CD8-positive, alpha-beta memory T cell (primary cell): ENCODE measurements at regions not wholly inside any gene's neighbourhood (a gene's known extent, or its start where the extent isn't known, plus 50 kb on each side); places are given as distances from the start of the nearest gene placed in this dataset.

ENCODE experiments used
- CTCF ChIA-PET: fragments of 350-600 bp; sonication (Branson Sonifier 250); formaldehyde crosslinking; loops from one replicate; lab custom pipeline; 2021; ENCODE audit warnings: antibody characterized with exemption; lab: Charles Lee
- POLR2A ChIA-PET: fragments of 350-600 bp; sonication (Branson Sonifier 250); formaldehyde crosslinking; loops from one replicate; lab custom pipeline; 2021; ENCODE audit warnings: antibody characterized with exemption; lab: Charles Lee
- DNase-seq, 5 donors: peaks; one replicate each; pipeline versions ENCODE4 v3.0.0 to v3.0.0-alpha.2; 2020 to 2022; ENCODE audit warnings: mixed read lengths in 1 of 5
- H3K27ac ChIP-seq: one replicate; pipeline ENCODE4 v1.7.0; 2013; ENCODE audit warnings: low read depth, mild to moderate bottlenecking, low read length, moderate library complexity
- H3K27me3 ChIP-seq: 2 replicates; pipeline ENCODE4 v1.7.0; 2013; ENCODE audit warnings: low read length, mild to moderate bottlenecking; ENCODE audit not compliant: insufficient read depth, poor library complexity, severe bottlenecking
- H3K36me3 ChIP-seq: 2 replicates; pipeline ENCODE4 v1.7.0; 2013; ENCODE audit warnings: mild to moderate bottlenecking, low read length, moderate library complexity; ENCODE audit not compliant: insufficient read depth
- H3K4me1 ChIP-seq: 2 replicates; pipeline ENCODE4 v1.7.0; 2013; ENCODE audit warnings: mild to moderate bottlenecking, low read length, moderate library complexity; ENCODE audit not compliant: insufficient read depth
- H3K4me3 ChIP-seq: 2 replicates; pipeline ENCODE4 v1.7.0; 2013; ENCODE audit warnings: mild to moderate bottlenecking, low read length
- H3K9me3 ChIP-seq: 2 replicates; pipeline ENCODE4 v1.7.0; 2013; ENCODE audit warnings: mild to moderate bottlenecking, low read length
- H3K27ac Mint-ChIP-seq, 8 donors: one replicate each; pipeline ENCODE4 v1.8.0; 2020 to 2021; ENCODE audit warnings: mixed read lengths in 8 of 8, mild to moderate bottlenecking in 6 of 8, inconsistent platforms in 3 of 8, moderate library complexity in 3 of 8
- H3K27me3 Mint-ChIP-seq, 2 donors: one replicate each; pipeline ENCODE4 v1.8.0; 2020 to 2021; ENCODE audit warnings: mixed read lengths in 2 of 2, mild to moderate bottlenecking in 1 of 2, moderate library complexity in 1 of 2
- H3K36me3 Mint-ChIP-seq, 3 donors: one replicate each; pipeline ENCODE4 v1.8.0; 2020 to 2021; ENCODE audit warnings: mixed read lengths in 3 of 3, inconsistent platforms in 1 of 3, mild to moderate bottlenecking in 1 of 3
- H3K4me1 Mint-ChIP-seq, 3 donors: one replicate each; pipeline ENCODE4 v1.8.0; 2020 to 2021; ENCODE audit warnings: mixed read lengths in 3 of 3, inconsistent platforms in 1 of 3, mild to moderate bottlenecking in 1 of 3
- H3K4me3 Mint-ChIP-seq, 7 donors: one replicate each; pipeline ENCODE4 v1.8.0; 2020 to 2021; ENCODE audit warnings: mixed read lengths in 7 of 7, mild to moderate bottlenecking in 6 of 7, moderate library complexity in 4 of 7, inconsistent platforms in 2 of 7
- H3K9me3 Mint-ChIP-seq, 5 donors: one replicate each; pipeline ENCODE4 v1.8.0; 2020 to 2022; ENCODE audit warnings: mixed read lengths in 5 of 5, mild to moderate bottlenecking in 3 of 5, moderate library complexity in 2 of 5, inconsistent platforms in 1 of 5

- Mint-ChIP-seq H3K4me3 (no peak overlapping the region), H3K27ac (no peak overlapping the region), H3K4me1 (no peaks in the 10 kb centered on the region), H3K27me3 (no peaks in the 10 kb centered on the region), H3K36me3 (no peaks in the 10 kb centered on the region), H3K9me3 (peaks cover 0 to 4% (median 0%) of the 10 kb centered on the region in 5 donors)
- Histone ChIP-seq H3K4me3 (no peak overlapping the region), H3K9me3 (no peaks in the 10 kb centered on the region), H3K4me1 (no peaks in the 10 kb centered on the region), H3K27me3 (no peaks in the 10 kb centered on the region), H3K36me3 (no peaks in the 10 kb centered on the region), H3K27ac (no peak overlapping the region)
- ChIA-PET POLR2A (no interaction called here), CTCF (no interaction called here)
- no peak for DNase-seq
Observed at GRCh38 chr2:58645017-58645416, 403.9 kb upstream of the FANCL start.

GRCh38 chr2:58644451-58644850, 403.3 kb upstream of the FANCL start:
- no peak overlapping the region for H3K4me3 Mint-ChIP-seq
- CTCF ChIA-PET = no interaction called here
- H3K4me1 ChIP-seq = no peaks in the 10 kb centered on the region
- POLR2A ChIA-PET = no interaction called here
- no peaks in the 10 kb centered on the region for H3K4me1 Mint-ChIP-seq
- no peaks in the 10 kb centered on the region for H3K27me3 Mint-ChIP-seq
- no peak overlapping the region for H3K4me3 ChIP-seq
- H3K27ac ChIP-seq = no peak overlapping the region
- no peaks in the 10 kb centered on the region for H3K36me3 ChIP-seq
- no peak for DNase-seq
- no peaks in the 10 kb centered on the region for H3K9me3 ChIP-seq
- no peaks in the 10 kb centered on the region for H3K27me3 ChIP-seq
- no peaks in the 10 kb centered on the region for H3K36me3 Mint-ChIP-seq
- H3K9me3 Mint-ChIP-seq = peaks cover 0 to 4% (median 0%) of the 10 kb centered on the region in 5 donors
- H3K27ac Mint-ChIP-seq = no peak overlapping the region

GRCh38 chr2:58641001-58641400, 399.9 kb upstream of the FANCL start:
- no peak overlapping the region for H3K4me3 Mint-ChIP-seq
- ChIA-PET POLR2A (no interaction called here), CTCF (no interaction called here)
- DNase-seq = no peak
- Histone ChIP-seq H3K4me1 (no peaks in the 10 kb centered on the region), H3K9me3 (no peaks in the 10 kb centered on the region), H3K4me3 (no peak overlapping the region), H3K27ac (no peak overlapping the region), H3K36me3 (no peaks in the 10 kb centered on the region), H3K27me3 (no peaks in the 10 kb centered on the region)
- no peaks in the 10 kb centered on the region for H3K36me3 Mint-ChIP-seq
- no peak overlapping the region for H3K27ac Mint-ChIP-seq
- H3K27me3 Mint-ChIP-seq = no peaks in the 10 kb centered on the region
- peaks cover 0 to 4% (median 0%) of the 10 kb centered on the region in 5 donors for H3K9me3 Mint-ChIP-seq
- H3K4me1 Mint-ChIP-seq = no peaks in the 10 kb centered on the region

GRCh38 chr2:58640042-58640441, 398.9 kb upstream of the FANCL start:
- no peak overlapping the region for H3K4me3 ChIP-seq
- Mint-ChIP-seq H3K9me3 (peaks cover 0 to 3% (median 0%) of the 10 kb centered on the region in 5 donors), H3K27me3 (no peaks in the 10 kb centered on the region), H3K36me3 (no peaks in the 10 kb centered on the region), H3K4me3 (no peak overlapping the region), H3K27ac (no peak overlapping the region), H3K4me1 (no peaks in the 10 kb centered on the region)
- POLR2A ChIA-PET = no interaction called here
- H3K27ac ChIP-seq = no peak overlapping the region
- no peaks in the 10 kb centered on the region for H3K27me3 ChIP-seq
- no peaks in the 10 kb centered on the region for H3K9me3 ChIP-seq
- CTCF ChIA-PET = no interaction called here
- no peaks in the 10 kb centered on the region for H3K4me1 ChIP-seq
- no peaks in the 10 kb centered on the region for H3K36me3 ChIP-seq
- DNase-seq = no peak

GRCh38 chr2:58638256-58638805, 397.2 kb upstream of the FANCL start:
- H3K27ac Mint-ChIP-seq = no peak overlapping the region

GRCh38 chr2:58636872-58637271, 395.7 kb upstream of the FANCL start:
- H3K4me3 ChIP-seq = no peak overlapping the region
- no peak for DNase-seq
- H3K36me3 ChIP-seq = no peaks in the 10 kb centered on the region
- no peaks in the 10 kb centered on the region for H3K4me1 ChIP-seq
- H3K27me3 ChIP-seq = no peaks in the 10 kb centered on the region
- ChIA-PET POLR2A (no interaction called here), CTCF (no interaction called here)
- Mint-ChIP-seq H3K4me1 (no peaks in the 10 kb centered on the region), H3K36me3 (no peaks in the 10 kb centered on the region), H3K27me3 (no peaks in the 10 kb centered on the region), H3K27ac (no peak overlapping the region), H3K4me3 (no peak overlapping the region), H3K9me3 (no peaks in the 10 kb centered on the region)
- H3K9me3 ChIP-seq = no peaks in the 10 kb centered on the region
- H3K27ac ChIP-seq = no peak overlapping the region

More at GRCh38 chr2:58638256-58638805, 397.2 kb upstream of the FANCL start:
- no peaks in the 10 kb centered on the region for H3K9me3 Mint-ChIP-seq
- Histone ChIP-seq H3K9me3 (no peaks in the 10 kb centered on the region), H3K27ac (no peak overlapping the region), H3K27me3 (no peaks in the 10 kb centered on the region), H3K4me1 (no peaks in the 10 kb centered on the region), H3K4me3 (no peak overlapping the region), H3K36me3 (no peaks in the 10 kb centered on the region)
- no peaks in the 10 kb centered on the region for H3K4me1 Mint-ChIP-seq
- CTCF ChIA-PET = no interaction called here
- POLR2A ChIA-PET = no interaction called here
- DNase-seq = no peak
- H3K36me3 Mint-ChIP-seq = no peaks in the 10 kb centered on the region
- H3K4me3 Mint-ChIP-seq = no peak overlapping the region
- no peaks in the 10 kb centered on the region for H3K27me3 Mint-ChIP-seq

GRCh38 chr2:58635801-58636375, 394.8 kb upstream of the FANCL start:
- ChIA-PET POLR2A (no interaction called here), CTCF (no interaction called here)
- Mint-ChIP-seq H3K36me3 (no peaks in the 10 kb centered on the region), H3K4me3 (no peak overlapping the region), H3K9me3 (no peaks in the 10 kb centered on the region), H3K4me1 (no peaks in the 10 kb centered on the region), H3K27ac (no peak overlapping the region), H3K27me3 (no peaks in the 10 kb centered on the region)
- no peak for DNase-seq
- Histone ChIP-seq H3K4me3 (no peak overlapping the region), H3K27me3 (no peaks in the 10 kb centered on the region), H3K36me3 (no peaks in the 10 kb centered on the region), H3K9me3 (no peaks in the 10 kb centered on the region), H3K27ac (no peak overlapping the region), H3K4me1 (no peaks in the 10 kb centered on the region)

- no peaks in the 10 kb centered on the region for H3K27me3 Mint-ChIP-seq
- no peak overlapping the region for H3K27ac Mint-ChIP-seq
- ChIA-PET CTCF (no interaction called here), POLR2A (no interaction called here)
- Histone ChIP-seq H3K9me3 (no peaks in the 10 kb centered on the region), H3K4me1 (no peaks in the 10 kb centered on the region), H3K4me3 (no peak overlapping the region), H3K36me3 (no peaks in the 10 kb centered on the region), H3K27ac (no peak overlapping the region), H3K27me3 (no peaks in the 10 kb centered on the region)
- DNase-seq = no peak
- H3K4me1 Mint-ChIP-seq = no peaks in the 10 kb centered on the region
- no peaks in the 10 kb centered on the region for H3K36me3 Mint-ChIP-seq
- no peaks in the 10 kb centered on the region for H3K9me3 Mint-ChIP-seq
- H3K4me3 Mint-ChIP-seq = no peak overlapping the region
Observed at GRCh38 chr2:58634653-58635370, 393.7 kb upstream of the FANCL start.
